Urothelium cell line (cell line): ENCODE measurements at regions not wholly inside any gene's neighbourhood (a gene's known extent, or its start where the extent isn't known, plus 50 kb on each side); places are given as distances from the start of the nearest gene placed in this dataset.

Source experiments
- DNase-seq: peaks from one replicate; pipeline ENCODE4 v3.0.0; 2011; ENCODE audit warnings: low spot score, mixed read lengths
- FAIRE-seq: peaks from 2 replicates; lab custom pipeline; 2011; peaks lifted over from hg19 to GRCh38; lab: Jason Lieb, UNC

GRCh38 chr21:17987382-17988101 is 168.4 kb upstream of the C21orf91 start:
- DNase-seq (no peak), FAIRE-seq (no peak)

DNA sequence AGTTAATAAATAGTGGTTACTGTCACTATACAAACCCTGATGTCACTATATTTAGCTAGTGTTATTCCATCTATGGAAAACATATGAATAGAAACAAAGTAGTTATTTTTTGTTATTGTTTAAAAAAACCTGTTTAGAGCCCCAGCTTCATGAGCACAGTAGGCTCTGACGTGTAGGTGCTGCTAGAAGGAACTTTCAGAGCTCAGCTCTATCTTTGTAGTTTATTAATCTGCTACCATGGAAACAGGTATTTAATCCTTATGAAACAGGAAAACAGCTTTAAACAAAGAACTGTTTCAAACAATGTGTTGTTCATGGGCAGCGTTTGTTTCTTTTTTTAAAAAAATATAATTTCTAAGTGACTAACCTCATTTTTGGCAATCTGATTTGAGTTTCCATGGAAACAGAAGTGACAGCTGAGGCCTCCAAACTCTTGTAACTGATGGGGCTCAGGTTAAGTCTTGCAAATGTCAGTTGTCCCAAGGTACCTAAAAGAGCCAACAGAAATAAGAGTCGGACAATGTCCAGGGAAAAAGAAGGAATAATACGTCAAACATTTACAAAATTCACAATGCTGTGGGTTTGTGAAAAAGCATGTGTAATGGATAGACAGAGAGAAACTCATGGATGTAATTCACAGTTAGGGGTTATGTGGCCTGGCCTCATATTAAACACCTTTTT is 162.0 kb upstream of the C21orf91 start:
- FAIRE-seq (no peak), DNase-seq (no peak)

DNA sequence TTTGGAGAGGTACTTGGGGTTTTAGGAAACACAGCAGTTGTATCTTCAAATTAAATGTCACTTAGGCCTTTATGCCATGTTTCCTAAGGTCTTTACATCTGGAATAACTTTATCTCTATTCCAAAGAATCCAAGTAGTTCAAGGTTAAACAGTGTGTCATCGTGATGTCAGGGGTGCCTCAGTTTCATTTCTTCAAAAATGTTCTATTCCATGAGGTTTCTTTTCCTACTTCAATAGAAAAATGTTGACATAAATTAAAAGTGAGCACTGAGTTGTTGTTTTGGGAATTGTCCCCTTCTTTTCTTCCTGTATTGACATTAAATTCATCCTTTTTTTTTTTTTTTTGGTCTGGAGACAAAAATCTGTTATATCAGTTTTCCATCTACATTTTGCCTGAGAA is 160.6 kb upstream of the C21orf91 start:
- FAIRE-seq (no peak), DNase-seq (no peak)

DNA sequence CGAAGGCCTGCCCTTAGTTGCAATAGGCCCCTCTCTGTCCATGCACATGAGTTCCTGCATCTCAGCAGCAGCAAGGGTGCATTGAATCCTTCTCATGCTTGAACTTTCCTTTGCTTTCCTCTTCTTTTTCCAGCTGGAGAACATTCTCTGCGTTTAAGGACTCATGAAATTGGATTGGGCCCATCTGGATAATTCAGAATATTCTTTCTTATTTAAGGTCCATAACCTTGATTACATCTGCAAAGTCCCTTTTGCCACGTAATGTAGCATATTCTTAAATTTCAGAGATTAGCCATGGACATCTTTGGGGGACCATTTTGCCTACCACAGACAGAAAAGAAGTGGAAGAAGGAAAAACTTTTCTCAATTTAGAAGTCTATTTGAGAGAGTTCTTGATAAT is 159.7 kb upstream of the C21orf91 start:
- no peak for FAIRE-seq
- DNase-seq = no peak

- FAIRE-seq (no peak), DNase-seq (peak; percentile 12)
Measured at GRCh38 chr21:17976691-17977090, 157.5 kb upstream of the C21orf91 start.

- DNase-seq = no peak
Measured at GRCh38 chr21:17976139-17976538, 157.0 kb upstream of the C21orf91 start.

DNA sequence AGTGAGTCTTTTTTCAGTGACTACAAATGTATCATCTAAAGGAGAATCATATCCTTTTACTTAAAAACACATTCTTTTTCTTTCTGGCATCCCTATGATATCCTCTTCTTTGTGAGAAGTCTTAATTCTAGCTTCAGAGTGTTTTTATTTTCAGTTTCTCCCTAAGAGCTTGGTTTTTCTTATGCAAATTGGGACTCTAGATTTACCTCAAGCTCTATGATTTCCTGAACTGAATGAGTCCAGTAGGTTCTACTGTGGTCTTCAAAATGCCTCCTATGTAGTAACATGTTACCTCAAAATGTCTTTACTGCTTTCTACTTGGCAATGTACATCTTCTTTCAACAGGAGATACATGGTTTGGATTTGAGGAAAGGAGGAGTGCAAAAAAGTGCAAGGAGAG is 148.2 kb upstream of the C21orf91 start:
- FAIRE-seq (no peak), DNase-seq (no peak)

More at GRCh38 chr21:17976139-17976538, 157.0 kb upstream of the C21orf91 start:
- no peak for FAIRE-seq

DNA sequence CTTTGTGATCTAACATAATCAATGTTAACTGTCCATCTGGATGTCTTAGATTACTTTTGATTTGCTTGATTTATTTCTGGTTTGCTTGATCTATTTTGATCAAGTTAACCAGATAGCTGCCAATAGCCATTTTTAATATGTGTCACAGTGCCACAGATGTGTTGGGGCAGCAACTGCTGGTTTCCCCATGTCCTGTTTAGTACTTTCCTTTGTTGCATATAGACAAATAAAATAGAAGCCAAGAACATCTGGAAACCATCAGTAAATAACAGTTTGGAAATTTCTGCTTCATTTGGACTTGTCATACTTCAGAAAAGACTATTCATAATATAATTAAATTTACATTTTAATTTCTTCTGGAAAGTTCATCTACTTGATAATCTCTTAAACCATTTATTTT is 145.6 kb upstream of the C21orf91 start:
- no peak for FAIRE-seq
- no peak for DNase-seq

DNA sequence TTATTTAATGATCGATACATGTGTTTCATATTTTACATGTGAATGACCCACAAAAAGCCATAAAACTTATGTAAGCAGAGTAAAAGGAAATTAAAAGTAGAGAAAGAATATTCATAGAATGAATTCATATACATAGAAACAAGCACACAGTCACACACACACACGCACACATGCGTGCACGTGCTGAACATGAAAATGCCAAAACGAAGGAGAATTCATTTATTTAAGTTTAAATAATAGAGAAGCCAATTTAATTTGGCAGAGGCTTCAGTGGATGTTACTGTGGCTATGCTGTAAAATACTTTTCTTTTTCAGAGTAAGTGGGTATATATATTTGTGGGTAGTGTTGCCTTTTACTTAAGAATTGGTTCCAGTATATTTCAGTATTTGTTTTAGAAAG is 145.0 kb upstream of the C21orf91 start:
- DNase-seq (no peak), FAIRE-seq (no peak)

- FAIRE-seq (no peak), DNase-seq (no peak)
Measured at GRCh38 chr21:17950591-17950990, 131.4 kb upstream of the C21orf91 start.

DNA sequence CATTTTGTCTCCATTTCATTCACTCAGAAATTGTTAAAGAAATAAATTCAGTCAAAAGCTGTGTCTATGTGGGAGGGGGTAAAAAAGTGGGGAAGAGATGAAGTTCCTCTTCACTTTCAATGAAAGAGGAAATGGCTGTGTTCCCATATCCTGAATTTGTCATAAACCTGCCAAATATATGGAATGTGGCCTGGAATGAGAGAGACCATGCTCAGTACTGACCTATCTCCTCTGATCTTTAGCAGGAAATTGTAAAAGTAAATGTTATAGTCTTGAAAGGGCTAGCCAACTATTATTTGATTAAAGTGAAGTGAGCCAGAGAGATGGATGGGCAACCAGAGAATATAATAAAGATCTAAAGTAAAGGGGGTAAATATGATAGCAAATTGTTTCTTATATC is 130.3 kb upstream of the C21orf91 start:
- FAIRE-seq = no peak
- no peak for DNase-seq

DNA sequence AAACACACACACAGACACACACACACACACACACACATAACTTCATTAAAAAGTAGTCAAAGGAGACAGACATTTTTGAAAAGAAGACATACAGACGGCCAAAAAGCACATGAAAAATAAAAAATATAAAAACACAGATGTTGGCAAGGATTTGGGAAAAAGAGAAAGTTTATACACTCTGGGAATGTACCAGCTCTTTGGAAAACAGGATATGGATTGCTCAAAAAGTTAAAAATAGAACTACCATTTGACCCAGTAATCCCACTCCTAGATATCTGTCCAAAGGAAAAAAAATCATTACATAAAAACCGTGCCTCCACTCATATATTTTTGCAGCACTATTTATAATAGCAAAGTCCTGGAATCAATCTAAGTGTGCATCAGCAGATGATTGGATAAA is 128.4 kb upstream of the C21orf91 start:
- FAIRE-seq (no peak), DNase-seq (no peak)

DNA sequence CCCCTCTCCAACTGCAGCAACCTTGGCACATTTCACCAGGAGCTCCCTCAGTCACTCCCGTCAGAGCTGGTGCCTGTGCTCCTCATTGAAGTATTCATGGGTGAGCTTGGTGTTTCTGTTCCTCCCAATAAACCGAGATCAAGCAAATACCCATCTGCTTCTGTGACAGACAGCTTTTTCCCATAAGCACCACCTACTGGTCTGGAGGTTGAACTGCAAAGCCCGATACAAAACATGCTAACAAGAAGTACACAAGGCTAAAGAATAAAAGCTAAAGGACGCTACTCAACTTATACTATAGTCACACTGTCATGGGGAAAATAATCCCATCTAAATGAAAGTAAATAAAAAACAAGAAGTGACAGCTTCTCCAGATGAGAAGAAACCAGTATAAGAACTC is 111.9 kb upstream of the C21orf91 start:
- FAIRE-seq = no peak
- DNase-seq = no peak

DNA sequence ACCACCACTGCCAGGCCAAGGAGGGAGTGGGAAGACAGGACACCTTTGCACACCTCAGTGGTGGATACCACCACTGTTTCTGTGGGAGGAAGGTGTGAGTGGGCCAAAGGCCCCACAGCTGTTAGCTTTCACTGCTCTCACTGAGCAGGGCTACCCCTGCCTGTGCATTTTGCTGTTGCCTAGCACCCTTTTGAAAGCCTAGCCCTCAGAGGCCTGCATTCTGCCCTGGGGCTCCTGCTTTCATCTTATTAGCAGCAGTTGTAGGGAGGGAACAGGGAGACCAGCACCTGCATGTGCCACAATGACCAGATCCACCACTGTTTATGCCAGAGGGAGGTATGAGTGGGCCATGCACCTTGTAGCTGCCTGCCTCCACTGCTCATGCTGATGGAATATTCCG is 110.9 kb upstream of the C21orf91 start:
- DNase-seq = no peak
- FAIRE-seq = no peak

- FAIRE-seq = no peak
Measured at GRCh38 chr21:17929510-17929909, 110.4 kb upstream of the C21orf91 start.

GRCh38 chr21:17925899-17926298 is 106.7 kb upstream of the C21orf91 start:
- no peak for DNase-seq
- FAIRE-seq = no peak

More at GRCh38 chr21:17929510-17929909, 110.4 kb upstream of the C21orf91 start:
- DNase-seq = no peak

GRCh38 chr21:17925000-17925610 is 105.9 kb upstream of the C21orf91 start:
- DNase-seq (peak; percentile 72), FAIRE-seq (no peak)

DNA sequence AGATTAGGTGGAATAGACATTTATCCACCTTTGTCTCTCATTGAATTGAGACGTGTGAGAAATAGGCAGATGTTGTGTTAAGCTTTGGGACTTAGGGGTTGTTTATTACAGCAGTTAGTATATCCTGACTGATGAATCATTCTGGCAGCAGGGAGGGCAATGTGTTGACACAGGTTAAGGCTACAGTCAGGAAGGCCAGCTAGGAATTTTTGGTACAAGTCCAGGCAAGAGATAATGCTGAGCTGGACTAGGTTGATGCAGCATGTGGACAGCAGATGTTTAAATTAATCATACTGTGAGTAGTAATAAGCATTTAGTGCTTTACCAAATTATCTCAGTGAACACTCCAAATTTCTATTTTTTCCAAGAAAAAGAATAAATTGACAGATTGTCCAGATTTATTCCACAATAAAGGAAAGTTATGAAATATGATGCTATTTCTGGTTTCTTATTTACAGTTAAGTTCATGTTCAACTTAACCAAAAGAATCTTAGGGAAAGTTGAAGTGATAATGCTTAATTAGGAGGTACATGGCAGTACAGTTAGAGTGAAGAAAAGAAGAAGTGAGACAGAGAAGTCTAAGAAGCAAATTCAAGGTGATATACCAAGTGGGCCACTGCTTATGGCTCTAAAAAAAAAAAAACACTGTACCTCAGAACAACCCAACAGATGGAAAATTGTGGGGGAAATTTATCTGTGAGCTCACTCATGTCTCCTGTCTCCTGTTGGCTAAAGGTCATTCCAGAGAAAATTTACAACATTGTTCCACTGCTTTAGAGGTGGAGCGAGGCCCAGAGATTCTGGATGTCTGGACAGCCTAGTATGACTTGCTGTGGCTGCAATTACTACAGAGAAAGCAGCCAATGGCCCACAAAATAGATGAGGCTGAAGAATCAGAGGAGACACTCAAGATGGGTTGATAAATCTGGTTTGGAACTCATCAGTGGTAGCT is 102.7 kb upstream of the C21orf91 start:
- peak; percentile 50 for FAIRE-seq
- DNase-seq = peak; percentile 61

GRCh38 chr21:17915976-17916375 is 96.8 kb upstream of the C21orf91 start:
- DNase-seq (no peak), FAIRE-seq (peak; percentile 69)

- DNase-seq (peak; percentile 81), FAIRE-seq (no peak)
Measured at GRCh38 chr21:17911628-17912027, 92.5 kb upstream of the C21orf91 start.
